GM23338 (cell line): ENCODE measurements at regions not wholly inside any gene's neighbourhood (a gene's known extent, or its start where the extent isn't known, plus 50 kb on each side); places are given as distances from the start of the nearest gene placed in this dataset.

Source experiments
- ATAC-seq: fragments of 200-7000 bp; cut with Tn5 transposase; 3 replicates; pipeline ENCODE4 v1.9.1; 2020
- DNase-seq: peaks from one replicate; pipeline ENCODE4 v3.0.0-alpha.2; 2015; ENCODE audit warnings: low spot score
- H2AFZ ChIP-seq: fragments of 200-600 bp; sonication (generic); 2 replicates; pipeline ENCODE4 v1.8.0; 2016; ENCODE audit warnings: antibody characterized with exemption, mild to moderate bottlenecking, moderate library complexity
- H3F3A ChIP-seq: fragments of 200-600 bp; sonication (generic); replicated peaks from 2 replicates; pipeline ENCODE4 v1.8.0; 2017; ENCODE audit warnings: antibody characterized with exemption, mixed run types, low read depth
- H3K27ac ChIP-seq: fragments of 200-600 bp; sonication (generic); 2 replicates; pipeline ENCODE4 v1.6.1; 2016; ENCODE audit warnings: low read depth
- H3K27me3 ChIP-seq: fragments of 200-600 bp; sonication (generic); 2 replicates; pipeline ENCODE4 v1.8.0; 2016; ENCODE audit warnings: mild to moderate bottlenecking, mixed run types, moderate library complexity; ENCODE audit not compliant: insufficient read depth
- H3K36me3 ChIP-seq: fragments of 200-600 bp; sonication (generic); 2 replicates; pipeline ENCODE4 v1.8.0; 2016; ENCODE audit warnings: mild to moderate bottlenecking; ENCODE audit not compliant: insufficient read depth
- H3K4me1 ChIP-seq: fragments of 200-600 bp; sonication (generic); 2 replicates; pipeline ENCODE4 v1.8.0; 2016; ENCODE audit warnings: mild to moderate bottlenecking, moderate library complexity; ENCODE audit not compliant: insufficient read depth
- H3K4me2 ChIP-seq: fragments of 200-600 bp; sonication (generic); 2 replicates; pipeline ENCODE4 v1.7.1; 2017; ENCODE audit warnings: mixed run types
- H3K4me3 ChIP-seq: fragments of 200-600 bp; sonication (generic); 2 replicates; pipeline ENCODE4 v1.6.1; 2016; ENCODE audit warnings: mixed run types
- H3K79me2 ChIP-seq: fragments of 200-600 bp; sonication (generic); replicated peaks from 2 replicates; pipeline ENCODE4 v1.8.0; 2017; ENCODE audit warnings: mild to moderate bottlenecking; ENCODE audit not compliant: insufficient read depth
- H3K9me2 ChIP-seq: fragments of 200-600 bp; sonication (generic); 2 replicates; pipeline ENCODE4 v1.8.0; 2017; ENCODE audit not compliant: insufficient read depth
- H4K20me1 ChIP-seq: fragments of 200-600 bp; sonication (generic); replicated peaks from 2 replicates; pipeline ENCODE4 v1.8.0; 2017; ENCODE audit warnings: mild to moderate bottlenecking; ENCODE audit not compliant: insufficient read depth
- H3K27ac Mint-ChIP-seq: 2 replicates; pipeline ENCODE4 v1.8.0; 2020; ENCODE audit warnings: inconsistent platforms, mild to moderate bottlenecking, moderate library complexity, mixed read lengths
- H3K27me3 Mint-ChIP-seq: 3 replicates; pipeline ENCODE4 v1.8.0; 2022; ENCODE audit warnings: low read depth, mild to moderate bottlenecking, moderate library complexity, mixed read lengths, inconsistent platforms; ENCODE audit not compliant: insufficient read depth, poor library complexity
- H3K36me3 Mint-ChIP-seq: 3 replicates; pipeline ENCODE4 v1.8.0; 2021; ENCODE audit warnings: low read depth, mild to moderate bottlenecking, inconsistent platforms, moderate library complexity, mixed read lengths
- H3K4me1 Mint-ChIP-seq: 3 replicates; pipeline ENCODE4 v1.8.0; 2020; ENCODE audit warnings: mild to moderate bottlenecking, inconsistent platforms, mixed read lengths
- H3K4me3 Mint-ChIP-seq: 3 replicates; pipeline ENCODE4 v1.8.0; 2021; ENCODE audit warnings: moderate library complexity, mild to moderate bottlenecking, inconsistent platforms, mixed read lengths
- H3K9me3 Mint-ChIP-seq: 3 replicates; pipeline ENCODE4 v1.8.0; 2020; ENCODE audit warnings: moderate library complexity, mild to moderate bottlenecking, inconsistent platforms, mixed read lengths
- CREB1 ChIP-seq: fragments of 250-450 bp; sonication (Bioruptor Pico); IDR thresholded peaks from 2 replicates; pipeline ENCODE4 v1.5.0; 2020; ENCODE audit warnings: low read depth, mild to moderate bottlenecking, moderate library complexity
- CTCF ChIP-seq, 2 experiments: fragments of 200-600 bp in 1 of 2; sonication (generic) in 1 of 2; conservative IDR thresholded peaks; 2 replicates each; pipeline versions ENCODE4 v1.5.1 to v1.6.1; 2016 to 2017; ENCODE audit warnings: antibody characterized with exemption in 2 of 2, low read depth in 2 of 2, mild to moderate bottlenecking in 2 of 2, moderate library complexity in 1 of 2
- ETS1 ChIP-seq: IDR thresholded peaks from 2 replicates; pipeline ENCODE4 v1.6.1; 2016; ENCODE audit warnings: antibody characterized with exemption
- EZH2 ChIP-seq: fragments of 200-600 bp; sonication (generic); IDR thresholded peaks from one replicate; pipeline ENCODE4 v1.8.0; 2017; ENCODE audit warnings: antibody characterized with exemption, mild to moderate bottlenecking, low read depth; ENCODE audit not compliant: unreplicated experiment
- EZH2phosphoT487 ChIP-seq: fragments of 200-600 bp; sonication (generic); IDR thresholded peaks from one replicate; pipeline ENCODE4 v1.8.1; 2018; ENCODE audit warnings: antibody characterized with exemption; ENCODE audit not compliant: unreplicated experiment
- JUNB ChIP-seq: IDR thresholded peaks from one replicate; pipeline ENCODE4 v1.6.1; 2016; ENCODE audit warnings: antibody characterized with exemption; ENCODE audit not compliant: unreplicated experiment
- NANOG ChIP-seq: IDR thresholded peaks from 2 replicates; pipeline ENCODE4 v1.6.1; 2016; ENCODE audit warnings: antibody characterized with exemption, borderline replicate concordance
- POLR2AphosphoS5 ChIP-seq: IDR thresholded peaks from 2 replicates; pipeline ENCODE4 v1.6.1; 2016; ENCODE audit warnings: antibody characterized with exemption, low read depth
- REST ChIP-seq: IDR thresholded peaks from one replicate; pipeline ENCODE4 v1.6.1; 2018; ENCODE audit warnings: antibody characterized with exemption; ENCODE audit not compliant: unreplicated experiment
- STAT1 ChIP-seq: IDR thresholded peaks from one replicate; pipeline ENCODE4 v1.6.1; 2016; ENCODE audit warnings: antibody characterized with exemption; ENCODE audit not compliant: unreplicated experiment
- ZNF114 ChIP-seq: fragments of 250-450 bp; sonication (Bioruptor Pico); IDR thresholded peaks from 2 replicates; pipeline ENCODE4 v1.5.0; 2020; ENCODE audit warnings: mild to moderate bottlenecking, moderate library complexity
- ZNF331 ChIP-seq: fragments of 250-450 bp; sonication (Bioruptor Pico); IDR thresholded peaks from 2 replicates; pipeline ENCODE4 v1.5.0; 2020; ENCODE audit warnings: low read depth, mild to moderate bottlenecking, moderate library complexity
- ZNF462 ChIP-seq: fragments of 250-450 bp; sonication (Bioruptor Pico); IDR thresholded peaks from 2 replicates; pipeline ENCODE4 v1.5.0; 2020; ENCODE audit warnings: mild to moderate bottlenecking, moderate library complexity

GRCh38 chr9:99425124-99425523, 203.0 kb downstream of the SEC61B start:
- no peak for TF ChIP-seq ZNF331 (CRISPR knock-in tag)
- TF ChIP-seq ETS1: no peak
- TF ChIP-seq CTCF (conservative IDR thresholded peaks at IDR 0.05; ENCODE audit: low read depth in 2 of 2): no peak
- TF ChIP-seq ZNF114 (CRISPR knock-in tag): no peak
- no peak for TF ChIP-seq POLR2AphosphoS5
- no peak for TF ChIP-seq REST
- TF ChIP-seq STAT1: no peak
- no peak for TF ChIP-seq ZNF462
- no peak for TF ChIP-seq EZH2
- TF ChIP-seq CREB1 (CRISPR knock-in tag): no peak
- no peak for TF ChIP-seq JUNB
- TF ChIP-seq NANOG: no peak
- no peak for TF ChIP-seq EZH2phosphoT487
- H3K4me2 ChIP-seq: no peak overlapping the region
- no peak overlapping the region for H3K27ac Mint-ChIP-seq

More at GRCh38 chr9:99425124-99425523, 203.0 kb downstream of the SEC61B start:
- no peaks in the 10 kb centered on the region for H4K20me1 ChIP-seq
- no peaks in the 10 kb centered on the region for H3K36me3 ChIP-seq
- Mint-ChIP-seq H3K27me3 (no peaks in the 10 kb centered on the region), H3K4me1 (peaks cover 4% of the 10 kb centered on the region; the same call in 1 of the 3 replicates), H3K9me3 (no peaks in the 10 kb centered on the region), H3K4me3 (no peak overlapping the region), H3K36me3 (no peaks in the 10 kb centered on the region)
- DNase-seq (no peak), ATAC-seq (no peak)
- no peak overlapping the region for H3K4me3 ChIP-seq
- no peaks in the 10 kb centered on the region for H3K4me1 ChIP-seq
- H3K27ac ChIP-seq: no peak overlapping the region
- no peaks in the 10 kb centered on the region for H3K9me2 ChIP-seq
- peak overlapping the region; percentile 66; the same call in 1 of the 2 replicates for H2AFZ ChIP-seq
- no peaks in the 10 kb centered on the region for H3K27me3 ChIP-seq
- no peaks in the 10 kb centered on the region for H3K79me2 ChIP-seq
- H3F3A ChIP-seq: no peaks in the 10 kb centered on the region
